Stimulated activated CD8-positive, alpha-beta memory T cell treated with anti-CD3 and anti-CD28 coated beads, Interleukin-4, amount 100 ng/mL, for 24 hours (primary cell): ENCODE measurements at regions not wholly inside any gene's neighbourhood (a gene's known extent, or its start where the extent isn't known, plus 50 kb on each side); places are given as distances from the start of the nearest gene placed in this dataset.
"Not testable (repeated sequence)": the region's sequence is repeated elsewhere in the genome, so short reads cannot be mapped to it uniquely, and the experiment has no call there.

Source experiments
- DNase-seq: peaks from one replicate; pipeline ENCODE4 v3.0.0-alpha.2; 2020; ENCODE audit warnings: low read depth

- no peak for DNase-seq
These were observed 299.2 kb upstream of the ZNF608 start for GRCh38 chr5:125045646-125046045.

- no peak for DNase-seq
These were observed 300.4 kb upstream of the ZNF608 start for GRCh38 chr5:125046838-125047237.

GRCh38 chr5:125047871-125048270 lies 301.4 kb upstream of the ZNF608 start:
- no peak for DNase-seq

- DNase-seq: no peak
These were observed 303.6 kb upstream of the ZNF608 start for GRCh38 chr5:125049721-125050702.

GRCh38 chr5:125050926-125051325 lies 304.5 kb upstream of the ZNF608 start:
- no peak for DNase-seq

GRCh38 chr5:125052584-125052983 lies 306.1 kb upstream of the ZNF608 start:
- DNase-seq: no peak

- DNase-seq: no peak
These were observed 306.7 kb upstream of the ZNF608 start for GRCh38 chr5:125053179-125053578.

GRCh38 chr5:125054146-125054545 lies 307.7 kb upstream of the ZNF608 start:
- no peak for DNase-seq

GRCh38 chr5:125056671-125057485 lies 310.4 kb upstream of the ZNF608 start:
- no peak for DNase-seq

GRCh38 chr5:125057912-125058826 lies 311.7 kb upstream of the ZNF608 start:
- DNase-seq: no peak

- no peak for DNase-seq
These were observed 313.0 kb upstream of the ZNF608 start for GRCh38 chr5:125059255-125060002.

GRCh38 chr5:125061726-125062125 lies 315.3 kb upstream of the ZNF608 start:
- DNase-seq: no peak

GRCh38 chr5:125064621-125065438 lies 318.4 kb upstream of the ZNF608 start:
- DNase-seq: no peak

GRCh38 chr5:125065741-125066140 lies 319.3 kb upstream of the ZNF608 start:
- DNase-seq: no peak

- DNase-seq: no peak
These were observed 324.5 kb upstream of the ZNF608 start for GRCh38 chr5:125070961-125071360.

GRCh38 chr5:125073090-125073489 lies 326.7 kb upstream of the ZNF608 start:
- DNase-seq: no peak

- DNase-seq: no peak
These were observed 329.1 kb upstream of the ZNF608 start for GRCh38 chr5:125075567-125075966.

GRCh38 chr5:125079028-125079427 lies 332.6 kb upstream of the ZNF608 start:
- DNase-seq: not testable (repeated sequence)

GRCh38 chr5:125081101-125081500 lies 334.7 kb upstream of the ZNF608 start:
- DNase-seq: no peak

GRCh38 chr5:125083981-125084380 lies 337.5 kb upstream of the ZNF608 start:
- DNase-seq: no peak
